GM19240 (cell line): ENCODE measurements at regions not wholly inside any gene's neighbourhood (a gene's known extent, or its start where the extent isn't known, plus 50 kb on each side); places are given as distances from the start of the nearest gene placed in this dataset.

ENCODE experiments used
- DNase-seq: peaks from one replicate; pipeline ENCODE4 v3.0.0; 2011; ENCODE audit warnings: low spot score; ENCODE audit not compliant: insufficient read length

DNA sequence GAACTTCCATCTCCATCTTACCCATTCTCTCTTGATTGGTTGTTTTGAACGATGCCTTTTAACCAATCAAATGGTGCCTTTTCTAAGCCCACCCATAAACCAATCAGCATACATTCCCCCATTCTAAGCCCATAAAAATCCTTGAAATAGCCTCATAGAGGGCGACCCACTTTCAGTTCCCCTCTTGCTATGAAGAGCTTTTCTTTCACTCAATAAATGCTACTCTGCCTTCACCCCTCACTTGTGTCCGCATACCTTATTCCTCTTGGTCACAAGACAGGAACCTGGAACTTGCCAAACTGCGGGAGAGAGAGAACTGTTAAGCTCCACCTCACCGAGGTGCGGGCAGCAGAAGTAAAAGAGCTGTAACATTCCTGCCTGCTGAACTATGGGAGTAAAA lies 1602.0 kb upstream of the LRRTM3 start:
- DNase-seq: no peak

GRCh38 chr10:65325913-65326312 lies 1599.9 kb upstream of the LRRTM3 start:
- DNase-seq: no peak

GRCh38 chr10:65328486-65328885 lies 1597.3 kb upstream of the LRRTM3 start:
- DNase-seq: no peak

- no peak for DNase-seq
Measured at GRCh38 chr10:65335311-65335710, 1590.5 kb upstream of the LRRTM3 start.

- DNase-seq: no peak
Measured at GRCh38 chr10:65340340-65340739, 1585.5 kb upstream of the LRRTM3 start.

GRCh38 chr10:65341323-65341925 lies 1584.4 kb upstream of the LRRTM3 start:
- DNase-seq: no peak

- no peak for DNase-seq
Measured at GRCh38 chr10:65342245-65342644, 1583.6 kb upstream of the LRRTM3 start.

GRCh38 chr10:65346466-65346865 lies 1579.4 kb upstream of the LRRTM3 start:
- DNase-seq: no peak

GRCh38 chr10:65348637-65349036 lies 1577.2 kb upstream of the LRRTM3 start:
- no peak for DNase-seq

GRCh38 chr10:65350611-65351010 lies 1575.2 kb upstream of the LRRTM3 start:
- DNase-seq: no peak

- DNase-seq: no peak
Measured at GRCh38 chr10:65355141-65355680, 1570.6 kb upstream of the LRRTM3 start.

- no peak for DNase-seq
Measured at GRCh38 chr10:65358565-65358964, 1567.3 kb upstream of the LRRTM3 start.

DNA sequence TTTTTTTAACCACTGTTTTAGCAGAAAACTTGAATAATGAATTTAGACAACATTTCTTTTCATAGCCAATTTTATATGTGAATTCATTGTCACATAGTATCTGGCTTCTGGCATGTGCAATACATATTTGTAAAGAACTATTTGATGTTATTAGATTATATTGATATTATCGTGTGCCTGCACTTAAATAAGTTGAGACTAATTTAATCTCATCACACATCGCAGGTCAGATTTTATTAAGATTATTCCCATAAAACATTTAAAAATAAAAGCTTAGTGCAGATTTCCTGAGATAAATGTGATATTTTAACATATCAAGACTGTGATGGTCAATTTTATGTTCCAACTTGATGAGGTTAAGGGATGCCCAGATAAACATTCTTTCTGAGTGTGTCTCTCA lies 1565.3 kb upstream of the LRRTM3 start:
- DNase-seq: no peak

DNA sequence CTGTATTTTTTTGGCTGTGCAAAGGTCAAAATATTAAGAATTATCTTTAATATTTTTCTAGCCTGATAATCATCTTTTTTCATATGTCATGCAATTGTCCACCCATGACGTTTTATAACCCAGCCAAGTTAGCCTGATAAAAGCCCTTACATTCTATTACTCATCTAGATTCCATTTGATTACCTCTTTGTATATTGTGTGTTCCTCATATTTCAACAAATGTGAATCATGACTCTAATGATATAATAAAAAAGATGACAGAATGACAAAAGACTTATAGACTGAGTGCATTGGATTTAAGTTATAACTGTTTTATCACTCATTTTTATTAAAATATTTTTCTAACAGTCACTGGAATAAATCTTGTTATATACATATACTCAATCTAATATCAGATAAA lies 1560.0 kb upstream of the LRRTM3 start:
- DNase-seq: no peak

GRCh38 chr10:65367706-65368105 lies 1558.1 kb upstream of the LRRTM3 start:
- no peak for DNase-seq

GRCh38 chr10:65375528-65375927 lies 1550.3 kb upstream of the LRRTM3 start:
- no peak for DNase-seq

- DNase-seq: no peak
Measured at GRCh38 chr10:65377687-65378086, 1548.1 kb upstream of the LRRTM3 start.

DNA sequence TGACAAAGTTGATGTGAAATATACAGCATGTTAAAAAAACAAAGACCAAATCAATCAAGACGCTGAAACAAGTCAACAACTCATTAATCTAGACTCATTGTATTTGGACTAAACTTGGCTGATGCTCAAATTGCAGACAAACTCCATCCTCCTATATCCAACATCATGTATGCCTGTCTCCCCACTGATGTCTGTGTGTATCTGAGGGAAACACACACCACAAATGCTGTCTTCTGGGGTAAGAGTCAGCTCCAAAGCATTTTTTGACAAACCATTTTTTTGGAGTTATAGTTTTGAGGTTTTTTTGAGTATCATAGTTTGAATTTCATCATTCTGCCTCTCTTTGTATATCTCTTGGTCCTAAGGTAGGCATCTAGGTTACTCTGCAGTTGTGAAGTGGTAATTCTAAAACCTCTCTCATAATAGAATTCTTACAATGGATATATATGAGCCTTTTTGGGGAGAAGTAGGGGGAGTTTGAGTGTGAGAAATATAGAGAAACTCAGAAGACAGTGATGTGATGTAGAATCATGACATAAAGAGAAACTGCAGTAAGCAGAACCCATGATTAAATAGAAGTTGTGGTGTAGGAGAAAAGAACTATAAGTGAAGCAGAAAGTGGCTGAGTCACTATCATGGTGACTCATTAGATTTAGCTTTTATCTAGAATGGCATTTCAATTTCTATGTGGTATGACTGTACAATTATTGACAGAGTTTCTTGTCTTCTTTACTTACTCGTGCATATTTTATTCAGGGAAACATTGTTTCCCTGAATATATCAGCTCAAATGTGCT lies 1531.1 kb upstream of the LRRTM3 start:
- DNase-seq: no peak

GRCh38 chr10:65395631-65396030 lies 1530.2 kb upstream of the LRRTM3 start:
- DNase-seq: no peak

DNA sequence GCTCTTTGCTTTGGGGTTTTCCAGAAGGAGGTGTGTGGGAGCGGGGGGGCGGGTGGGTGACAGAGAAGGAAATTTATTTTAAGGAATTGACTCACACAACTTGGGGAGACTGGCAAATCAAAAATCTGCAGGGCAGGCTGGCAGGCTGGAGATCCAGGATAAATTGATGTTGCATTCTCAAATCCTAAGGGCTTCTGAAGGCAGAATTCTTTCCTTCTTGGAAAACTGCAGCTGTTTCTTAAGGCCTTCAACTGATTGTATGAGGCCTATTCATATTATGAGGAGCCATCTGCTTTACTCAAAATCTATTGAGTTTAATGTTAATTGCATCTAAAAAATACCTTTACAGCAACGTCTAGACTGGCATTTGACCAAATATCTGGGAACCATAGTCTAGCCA lies 1528.8 kb upstream of the LRRTM3 start:
- DNase-seq: no peak

GRCh38 chr10:65408401-65408800 lies 1517.4 kb upstream of the LRRTM3 start:
- DNase-seq: no peak

- no peak for DNase-seq
Measured at GRCh38 chr10:65413001-65413400, 1512.8 kb upstream of the LRRTM3 start.

- no peak for DNase-seq
Measured at GRCh38 chr10:65415318-65415717, 1510.5 kb upstream of the LRRTM3 start.
